ENCODE measurements at regions not wholly inside any gene's neighbourhood (a gene's known extent, or its start where the extent isn't known, plus 50 kb on each side); places are given as distances from the start of the nearest gene placed in this dataset.

DNA sequence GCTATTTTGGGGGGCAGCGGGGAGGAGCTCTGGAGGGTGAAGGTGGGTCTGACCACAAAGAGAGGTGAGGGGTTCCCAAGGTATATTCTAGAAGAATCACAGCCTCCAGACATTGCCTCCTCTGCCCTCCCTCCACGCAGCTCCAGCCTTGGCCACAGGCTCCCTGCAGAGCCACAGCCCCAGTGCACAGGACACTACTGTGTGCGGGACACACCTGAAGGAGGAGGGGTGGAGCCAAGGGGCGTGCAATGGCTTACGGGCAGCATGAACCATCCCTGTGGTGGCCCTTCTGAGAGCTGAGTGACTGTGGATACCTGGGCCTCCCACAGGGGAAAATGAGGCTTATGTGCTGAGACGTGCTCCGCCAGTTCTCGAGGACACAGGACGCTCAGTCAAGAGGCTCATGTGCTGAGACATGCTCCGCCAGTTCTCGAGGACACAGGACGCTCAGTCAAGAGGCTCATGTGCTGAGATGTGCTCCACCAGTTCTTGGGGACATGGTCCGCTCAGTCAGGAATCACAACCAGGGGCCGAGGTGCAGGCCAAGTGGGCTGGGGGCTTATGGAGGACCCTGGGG lies 417.3 kb downstream of the SHANK2 start:
- DNase-seq: no peak

- DNase-seq: no peak
Measured at GRCh38 chr11:70836071-70836470, 416.3 kb downstream of the SHANK2 start.

DNA sequence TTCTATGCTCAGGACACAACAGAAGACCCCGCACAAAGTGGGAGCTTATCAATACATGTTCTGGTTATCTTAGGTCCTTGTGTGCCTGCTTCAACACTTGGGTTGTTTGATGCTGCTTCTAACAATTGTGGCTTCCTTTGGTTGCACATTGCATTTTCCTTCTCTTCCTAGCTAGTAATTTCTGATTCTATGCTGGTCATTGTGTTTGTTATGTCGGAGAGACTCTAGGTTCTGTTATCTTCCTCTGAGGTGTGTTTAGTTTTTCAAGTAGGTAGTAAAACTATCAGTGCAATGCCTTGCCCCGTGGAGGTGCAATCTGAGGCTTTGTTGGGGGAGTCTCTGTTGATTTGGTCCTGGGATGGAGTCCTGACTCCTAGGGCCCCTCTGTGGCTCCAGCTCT lies 414.2 kb downstream of the SHANK2 start:
- no peak for DNase-seq

- DNase-seq: no peak
Measured at GRCh38 chr11:70839851-70840250, 412.5 kb downstream of the SHANK2 start.

GRCh38 chr11:70841264-70841663 lies 411.1 kb downstream of the SHANK2 start:
- DNase-seq: no peak

- DNase-seq: no peak
Measured at GRCh38 chr11:70842256-70842655, 410.1 kb downstream of the SHANK2 start.

GRCh38 chr11:70842701-70843100 lies 409.7 kb downstream of the SHANK2 start:
- no peak for DNase-seq

DNA sequence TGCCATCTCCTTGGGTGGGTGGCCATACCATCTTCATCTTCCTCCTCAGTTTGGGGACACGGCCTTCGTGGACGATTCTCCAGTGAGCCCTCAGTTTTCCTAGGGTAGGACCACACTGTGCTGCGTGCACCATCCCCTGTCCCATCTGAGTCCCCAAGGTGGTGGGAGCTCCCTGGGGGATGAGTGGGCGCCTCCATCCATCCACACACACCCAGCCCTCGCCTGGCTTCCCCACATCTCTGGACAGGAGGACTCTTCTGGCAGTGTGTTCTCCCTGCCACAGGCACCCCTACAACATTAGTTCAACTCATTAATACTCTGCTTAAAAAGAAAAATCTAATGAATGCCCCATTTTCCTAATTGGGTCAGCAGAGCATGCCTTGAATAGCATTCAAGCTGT lies 408.5 kb downstream of the SHANK2 start:
- DNase-seq: no peak

DNA sequence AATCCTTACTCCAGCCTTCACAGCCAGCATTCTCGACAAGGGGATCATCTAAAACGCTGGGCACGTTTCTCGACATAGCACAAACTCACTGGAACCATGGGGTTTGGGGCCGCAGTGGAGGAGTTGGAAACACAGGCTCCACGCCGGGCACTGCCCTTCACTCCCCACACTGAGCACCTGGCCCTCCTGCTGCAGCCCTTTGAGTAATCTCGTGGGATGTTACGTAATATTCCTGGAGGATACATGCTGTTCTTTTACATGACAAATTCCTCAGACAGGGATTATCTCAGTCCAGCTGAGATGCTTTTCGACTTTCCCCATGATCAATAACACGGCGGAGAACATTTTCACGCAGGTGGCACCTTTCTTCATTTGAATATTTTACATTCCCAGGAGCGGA lies 408.0 kb downstream of the SHANK2 start:
- DNase-seq: no peak

- no peak for DNase-seq
Measured at GRCh38 chr11:70845591-70846041, 406.8 kb downstream of the SHANK2 start.

GRCh38 chr11:70846781-70847655 lies 405.4 kb downstream of the SHANK2 start:
- no peak for DNase-seq

GRCh38 chr11:70848243-70848750 lies 404.1 kb downstream of the SHANK2 start:
- no peak for DNase-seq

GRCh38 chr11:70849031-70849430 lies 403.3 kb downstream of the SHANK2 start:
- DNase-seq: no peak

DNA sequence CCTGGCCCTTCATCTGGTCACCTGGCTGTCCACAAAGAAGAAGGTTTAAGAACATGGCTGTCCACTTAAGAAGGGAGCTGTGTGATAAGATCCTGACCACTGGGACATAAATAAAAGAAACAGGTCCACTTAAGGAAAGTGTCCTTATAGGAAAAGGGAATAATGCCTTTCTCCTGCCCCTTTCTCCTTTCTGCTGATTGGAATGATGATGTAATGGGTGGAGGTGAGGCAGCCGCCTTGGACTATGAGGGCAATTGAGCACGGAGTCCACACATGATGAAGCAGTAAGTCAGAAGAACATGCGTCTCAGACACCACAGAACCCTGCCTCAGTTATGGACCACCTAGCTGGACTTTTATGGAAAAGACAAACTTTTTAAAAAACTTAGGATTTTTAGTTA lies 401.1 kb downstream of the SHANK2 start:
- no peak for DNase-seq

DNA sequence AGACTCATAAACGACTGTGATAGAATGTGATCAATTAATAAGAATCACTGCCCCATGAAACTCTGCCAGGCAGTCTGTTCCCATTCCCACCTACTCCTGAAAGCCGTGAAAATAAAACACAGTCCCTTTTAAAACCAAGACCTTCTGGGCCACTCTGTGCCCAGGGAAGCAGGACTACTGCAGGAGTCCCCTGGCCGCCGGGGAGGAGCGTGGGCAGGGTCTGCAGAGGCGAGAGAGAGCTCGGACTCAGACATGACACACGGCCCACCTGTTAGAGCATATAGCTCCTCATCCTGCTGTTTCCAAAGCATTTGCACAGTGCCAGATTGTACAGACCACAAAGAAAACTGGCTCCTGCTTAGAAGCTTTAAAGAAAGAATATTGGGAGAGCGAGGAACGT lies 400.5 kb downstream of the SHANK2 start:
- no peak for DNase-seq

DNA sequence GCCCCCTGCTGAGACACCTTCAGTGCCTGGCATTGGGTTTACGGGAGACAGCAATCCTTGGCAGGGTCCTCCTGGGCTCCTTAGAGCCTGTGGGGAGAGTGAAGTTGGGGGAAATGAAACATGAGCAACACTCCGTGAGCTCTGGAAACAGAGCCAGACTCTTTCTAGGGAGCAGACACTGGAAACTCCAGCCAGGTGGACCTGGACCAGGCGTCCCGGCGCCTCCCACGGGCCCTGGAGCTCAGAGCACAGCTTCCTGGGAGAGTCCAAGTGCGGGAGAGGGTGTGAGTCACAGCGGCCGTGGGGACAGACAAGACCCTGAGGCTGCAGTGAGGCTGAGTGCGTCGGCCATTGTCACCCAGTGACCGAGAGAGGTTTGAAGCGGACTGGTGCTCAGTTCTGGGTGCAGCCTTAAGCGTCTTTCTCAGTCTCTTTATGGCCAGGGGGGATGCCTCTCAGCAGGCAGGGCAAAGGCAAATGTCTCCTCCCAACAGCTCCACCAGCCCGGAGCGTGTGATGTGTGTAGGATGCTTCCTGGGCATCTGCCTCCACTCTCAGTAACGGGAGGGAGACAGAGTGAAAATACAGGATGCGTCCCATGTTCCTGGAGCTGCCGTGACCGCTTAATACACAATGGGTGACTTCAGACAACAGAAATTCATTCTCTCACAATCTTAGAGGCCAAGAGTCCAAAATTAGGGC lies 399.2 kb downstream of the SHANK2 start:
- DNase-seq: no peak

DNA sequence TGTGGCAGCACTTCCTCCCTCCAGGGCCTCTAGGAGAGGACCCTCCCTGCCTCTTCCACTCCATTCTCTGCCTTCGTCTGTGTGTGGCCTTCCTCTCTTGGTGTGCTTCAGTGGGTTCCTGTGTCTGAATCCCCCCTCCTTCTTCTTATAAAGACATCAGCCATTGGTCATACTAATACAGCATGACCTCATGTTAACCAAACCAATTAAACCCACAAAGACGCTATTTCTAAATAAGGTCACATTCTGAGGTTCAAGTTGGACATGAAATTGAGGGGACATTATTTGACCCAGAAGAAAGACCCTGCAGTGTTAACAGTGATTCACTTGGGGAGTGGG lies 398.6 kb downstream of the SHANK2 start:
- DNase-seq: no peak

DNA sequence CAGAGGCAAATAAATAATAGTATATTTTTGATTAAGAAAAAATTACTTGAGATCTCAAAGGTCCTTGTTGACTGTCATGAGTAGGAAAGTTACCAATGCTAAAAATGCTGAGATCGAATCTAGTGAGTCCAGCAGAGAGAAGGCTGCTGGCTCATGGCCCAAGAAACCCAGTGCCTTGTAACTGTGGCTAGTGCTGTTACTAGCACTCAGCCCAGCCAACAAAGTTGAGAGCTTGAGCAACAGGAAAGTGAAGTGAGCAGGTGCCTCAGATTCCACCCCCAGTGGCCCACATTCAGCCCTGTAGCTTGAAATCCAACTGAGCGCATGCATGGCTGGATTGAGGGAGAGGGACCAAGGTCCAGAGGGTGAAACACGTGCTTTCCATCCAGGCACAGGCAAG lies 398.2 kb downstream of the SHANK2 start:
- DNase-seq: no peak

GRCh38 chr11:70854901-70855556 lies 397.3 kb downstream of the SHANK2 start:
- DNase-seq: no peak

DNA sequence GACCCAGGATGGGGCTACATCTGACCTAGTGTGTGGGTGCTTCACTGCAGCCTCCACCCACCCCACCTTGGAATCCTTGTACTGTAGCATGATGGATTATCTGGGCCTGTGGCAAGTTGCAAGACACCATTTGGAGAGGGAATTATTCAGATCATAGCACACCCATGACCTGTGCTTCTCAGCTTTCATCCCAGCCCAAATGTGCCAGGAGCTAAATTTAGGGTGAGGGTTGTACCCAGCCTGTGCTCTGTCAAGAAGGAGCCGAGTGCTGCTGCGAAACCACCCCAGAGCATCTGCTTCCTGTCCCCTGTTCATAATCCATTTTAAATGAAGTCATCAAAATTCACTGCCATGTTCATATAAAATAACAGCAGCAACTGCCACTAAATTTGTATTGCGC lies 394.5 kb downstream of the SHANK2 start:
- DNase-seq: no peak

GRCh38 chr11:70859180-70859579 lies 393.2 kb downstream of the SHANK2 start:
- DNase-seq: no peak

DNA sequence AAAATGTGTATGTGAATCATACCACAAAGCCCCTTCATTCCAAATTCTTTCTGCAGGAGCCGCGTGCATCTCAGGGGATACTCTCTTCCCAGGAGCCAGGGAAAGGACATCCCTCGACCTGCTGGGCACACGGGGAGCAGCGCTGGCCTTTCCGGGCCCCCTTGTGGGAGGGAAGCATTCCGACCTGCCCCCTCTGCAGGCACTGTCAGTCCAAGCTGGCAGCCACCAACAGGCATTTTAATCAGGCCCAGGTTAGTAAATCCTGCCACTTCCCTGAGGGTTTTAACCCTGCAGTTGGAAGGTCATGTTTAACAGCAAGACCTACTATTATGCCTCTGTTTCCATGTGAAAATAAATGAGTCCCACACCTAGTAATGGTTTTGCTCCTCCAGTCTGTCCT lies 391.5 kb downstream of the SHANK2 start:
- DNase-seq: no peak

DNA sequence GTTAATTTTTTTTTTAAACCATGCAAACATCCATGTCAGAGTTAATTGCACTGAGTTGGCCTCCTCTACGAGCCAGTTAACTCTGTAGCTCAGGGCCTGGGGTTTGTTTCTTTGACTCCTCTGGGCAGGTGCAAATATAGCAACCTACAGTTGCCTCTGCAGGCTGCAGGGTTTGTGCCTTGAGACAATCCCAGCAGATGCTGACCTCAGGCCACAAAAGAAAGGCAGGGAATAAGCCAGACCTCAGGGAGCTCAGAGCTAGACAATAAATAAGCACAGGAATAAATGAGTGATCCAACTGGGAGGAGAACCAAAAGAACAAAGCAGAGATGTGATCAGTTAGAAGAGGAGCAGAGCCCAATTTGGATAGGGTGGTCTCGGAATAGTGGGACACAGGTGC lies 390.8 kb downstream of the SHANK2 start:
- DNase-seq: no peak

Measured in inflammatory macrophage treated with lipopolysaccharide for 4 hours (primary cell).